ENCODE measurements at regions not wholly inside any gene's neighbourhood (a gene's known extent, or its start where the extent isn't known, plus 50 kb on each side); places are given as distances from the start of the nearest gene placed in this dataset.
"Not testable (repeated sequence)": the region's sequence is repeated elsewhere in the genome, so short reads cannot be mapped to it uniquely, and the experiment has no call there.

GRCh38 chr12:115294453-115295133 is 610.6 kb upstream of the TBX3 start:
- DNase-seq, result no peak

DNA sequence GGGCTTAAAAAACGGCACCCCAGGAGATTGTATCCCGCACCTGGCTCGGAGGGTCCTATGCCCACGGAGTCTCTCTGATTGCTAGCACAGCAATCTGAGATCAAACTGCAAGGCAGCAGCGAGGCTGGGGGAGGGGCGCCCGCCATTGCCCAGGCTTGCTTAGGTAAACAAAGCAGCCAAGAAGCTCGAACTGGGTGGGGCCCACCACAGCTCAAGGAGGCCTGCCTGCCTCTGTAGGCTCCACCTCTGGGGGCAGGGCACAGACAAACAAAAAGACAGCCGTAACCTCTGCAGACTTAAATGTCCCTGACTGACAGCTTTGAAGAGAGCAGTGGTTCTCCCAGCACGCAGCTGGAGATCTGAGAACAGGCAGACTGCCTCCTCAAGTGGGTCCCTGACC is 601.5 kb upstream of the TBX3 start:
- DNase-seq, result not testable (repeated sequence)

GRCh38 chr12:115273456-115273855 is 589.5 kb upstream of the TBX3 start:
- no peak for DNase-seq

DNA sequence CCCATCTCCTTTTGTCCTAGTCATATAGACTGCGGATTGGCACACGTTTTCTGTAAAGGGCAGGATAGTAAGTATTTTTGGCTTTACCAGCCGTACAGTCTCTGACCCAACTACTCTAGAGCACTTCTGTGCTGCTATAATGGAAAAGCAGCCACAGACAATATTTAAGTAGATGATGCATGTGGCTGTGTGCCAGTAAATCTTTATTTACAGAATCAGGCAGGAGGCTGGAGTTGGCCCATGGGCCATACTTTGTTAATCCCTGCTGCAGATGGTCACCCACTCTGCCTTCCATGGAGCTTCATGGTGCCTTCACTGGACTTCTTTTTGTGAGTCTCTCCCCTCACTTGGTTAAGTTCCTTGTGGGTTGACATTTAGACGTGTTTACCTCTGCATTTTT is 584.5 kb upstream of the TBX3 start:
- no peak for DNase-seq

DNA sequence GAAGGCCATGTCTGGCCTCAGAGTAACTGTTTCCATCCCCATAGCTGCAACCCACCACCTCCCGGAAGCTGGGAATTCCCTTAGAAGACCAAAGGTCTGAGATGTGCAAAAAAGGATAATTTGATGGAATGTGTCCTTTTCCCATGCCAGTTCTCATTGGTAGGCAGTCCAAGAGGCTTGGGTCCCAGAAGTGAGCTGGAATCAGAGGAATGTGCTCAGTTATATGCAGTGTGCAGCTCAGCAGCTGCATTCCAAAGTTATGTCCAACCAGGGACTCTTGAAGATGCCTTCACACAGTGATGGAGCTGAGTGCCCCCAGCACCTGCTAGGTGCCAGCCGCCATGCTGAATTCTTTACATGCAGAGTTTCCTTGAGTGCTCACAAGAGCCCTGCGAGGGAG is 583.9 kb upstream of the TBX3 start:
- no peak for DNase-seq

DNA sequence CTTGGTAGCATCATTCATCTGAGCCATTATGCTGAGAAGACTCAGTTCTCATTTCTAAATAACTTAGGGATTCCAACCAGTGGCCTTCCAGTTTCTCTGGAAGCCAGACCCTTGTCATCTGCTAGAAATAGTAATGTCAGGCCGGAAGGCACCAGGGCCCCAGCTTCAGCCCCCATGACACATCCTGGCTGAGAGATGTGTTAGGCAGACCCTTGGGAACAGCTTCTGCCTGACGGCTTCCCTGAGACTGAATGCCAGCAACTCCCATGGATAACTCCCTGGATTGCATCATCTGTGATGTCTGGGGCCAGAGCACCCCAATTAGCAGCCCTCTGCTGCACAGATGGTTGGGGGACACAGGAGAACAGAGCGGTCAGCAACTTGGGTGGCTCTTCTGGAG is 583.5 kb upstream of the TBX3 start:
- DNase-seq, result no peak

DNA sequence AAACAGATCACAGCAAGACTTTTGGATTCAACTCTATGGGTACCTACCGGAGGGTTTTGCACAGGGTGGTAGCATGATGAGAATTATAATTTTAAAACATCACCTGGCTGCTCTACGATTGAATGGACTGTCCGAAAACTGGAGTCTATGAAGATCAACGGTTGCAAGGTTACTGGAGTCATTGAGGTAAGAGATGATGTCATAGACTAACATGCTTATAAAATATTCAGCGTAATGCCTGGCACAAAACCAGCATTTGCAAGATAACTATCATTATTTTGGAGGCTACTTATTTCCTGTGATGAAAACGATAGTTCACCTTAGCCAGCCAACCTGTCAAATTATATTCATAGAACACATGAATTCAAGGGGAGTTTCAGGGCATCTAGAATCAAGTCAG is 580.6 kb upstream of the TBX3 start:
- no peak for DNase-seq

GRCh38 chr12:115261691-115262398 is 577.9 kb upstream of the TBX3 start:
- no peak for DNase-seq

DNA sequence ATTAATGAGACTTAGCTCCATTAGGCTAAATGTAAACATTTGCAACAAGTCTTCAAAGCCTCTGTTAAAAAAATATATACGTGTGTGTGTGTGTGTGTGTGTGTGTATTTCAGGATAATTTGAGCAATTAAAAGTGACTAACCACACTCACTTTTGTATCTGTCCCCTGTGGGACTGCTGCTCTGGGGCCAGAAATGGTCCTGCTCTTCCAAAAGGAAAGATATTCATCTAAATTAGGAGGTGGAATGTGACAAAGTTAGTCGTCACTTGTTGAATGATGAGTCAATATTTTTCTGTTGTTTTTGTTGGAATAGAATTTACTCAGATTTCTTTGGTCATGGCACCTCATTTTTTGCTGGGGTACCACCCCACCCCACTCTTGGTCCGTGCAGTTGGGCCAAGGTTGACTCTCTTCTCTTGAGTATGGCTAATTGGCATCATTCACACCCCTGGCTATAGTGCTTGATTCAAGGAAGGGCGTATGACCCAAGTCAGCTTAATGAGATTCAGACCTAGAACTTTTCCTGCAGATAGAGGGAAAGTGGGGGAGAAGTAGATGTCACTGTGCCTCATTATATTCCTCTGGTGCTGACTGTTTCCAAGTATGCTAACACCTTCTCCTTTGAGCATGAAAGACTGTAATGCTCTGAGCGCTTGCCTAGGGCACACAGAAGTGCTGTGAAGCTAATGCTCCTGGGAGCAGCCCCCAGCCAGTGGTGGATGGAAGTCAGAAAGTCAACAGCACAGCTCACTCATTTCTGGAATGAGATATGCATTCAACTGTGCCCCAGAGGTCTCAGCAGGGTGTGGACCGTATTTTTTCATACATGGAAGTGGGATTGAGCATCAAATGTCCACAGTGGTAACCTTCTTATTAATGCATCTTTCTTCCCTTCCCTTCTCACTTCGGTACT is 577.0 kb upstream of the TBX3 start:
- no peak for DNase-seq

- DNase-seq, result no peak
These were observed 576.2 kb upstream of the TBX3 start for GRCh38 chr12:115259968-115260747.

DNA sequence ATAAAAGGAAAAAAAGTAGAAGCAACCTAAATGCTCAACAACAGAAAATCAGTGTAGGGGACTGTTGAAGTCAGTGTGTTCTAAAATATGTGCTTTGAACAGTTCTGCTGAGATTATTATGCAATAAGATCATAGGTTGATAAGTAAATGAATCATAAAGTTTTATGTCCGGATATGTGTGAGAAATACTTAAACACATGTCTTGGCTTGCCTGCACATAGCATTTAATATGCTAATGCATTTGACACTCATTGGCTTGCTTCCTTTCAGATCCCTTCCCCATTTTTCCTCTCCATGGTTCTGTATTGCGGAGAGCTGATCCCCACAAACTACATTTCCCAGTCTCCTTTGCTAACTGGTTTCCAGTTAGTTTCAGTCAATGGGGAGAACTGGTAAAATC is 573.8 kb upstream of the TBX3 start:
- no peak for DNase-seq

- no peak for DNase-seq
These were observed 572.0 kb upstream of the TBX3 start for GRCh38 chr12:115255962-115256361.

GRCh38 chr12:115255257-115255656 is 571.3 kb upstream of the TBX3 start:
- DNase-seq, result no peak

GRCh38 chr12:115253049-115253448 is 569.1 kb upstream of the TBX3 start:
- no peak for DNase-seq

GRCh38 chr12:115251727-115252126 is 567.8 kb upstream of the TBX3 start:
- DNase-seq, result no peak

- no peak for DNase-seq
These were observed 565.8 kb upstream of the TBX3 start for GRCh38 chr12:115249671-115250278.

GRCh38 chr12:115245020-115245419 is 561.0 kb upstream of the TBX3 start:
- DNase-seq, result no peak

DNA sequence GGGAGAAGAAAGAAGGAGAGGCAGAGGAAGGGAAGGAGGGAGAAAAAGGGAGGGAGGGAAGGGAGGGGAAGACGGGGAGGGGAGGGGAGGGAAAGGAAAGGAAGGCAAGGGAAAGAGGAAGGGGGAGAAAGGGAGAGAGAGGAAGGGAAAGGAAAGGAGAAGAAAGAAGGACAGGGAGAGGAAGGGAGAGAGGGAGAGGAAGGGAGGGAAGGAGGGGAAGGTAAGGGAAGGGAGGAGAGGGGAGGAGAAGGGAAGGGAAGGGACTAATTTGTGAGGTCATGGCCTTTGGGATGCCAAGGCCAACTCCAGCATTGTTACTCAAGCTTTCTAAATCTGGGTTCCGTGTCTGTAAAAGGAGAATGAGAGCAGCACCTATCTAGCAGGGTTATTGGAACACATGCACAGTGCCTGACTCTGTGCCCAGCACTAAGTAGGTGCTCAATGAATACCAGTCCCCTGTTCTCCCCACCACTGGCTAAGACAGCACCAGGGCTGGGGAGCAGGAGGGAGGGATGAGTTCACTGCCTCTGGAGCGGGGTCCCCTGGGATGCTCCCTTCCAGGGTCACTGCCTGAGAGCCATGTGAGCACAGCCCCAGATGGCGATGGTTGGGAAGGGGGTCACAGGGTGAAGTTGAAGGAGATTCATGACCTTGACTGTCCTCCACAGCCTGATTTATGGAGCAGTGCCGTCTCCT is 560.1 kb upstream of the TBX3 start:
- DNase-seq, result no peak

DNA sequence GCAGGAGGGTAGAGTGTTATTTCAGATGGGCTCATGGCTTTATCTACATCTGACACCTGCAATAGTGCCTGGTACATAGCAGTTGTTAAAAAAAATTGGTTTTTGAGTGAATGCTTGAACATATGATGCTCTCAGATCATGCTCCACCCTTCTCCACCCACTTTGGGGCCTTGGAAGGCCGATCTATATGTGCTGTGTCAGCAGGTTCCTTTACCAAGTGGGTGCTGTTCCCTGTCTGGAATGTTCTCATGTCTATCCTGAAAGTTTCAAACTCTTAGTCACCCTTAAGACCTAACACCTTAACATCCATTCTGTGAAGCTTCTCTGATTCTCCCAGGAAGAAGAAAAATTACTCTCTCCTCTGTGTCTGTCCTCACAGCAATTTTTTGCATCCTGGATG is 556.3 kb upstream of the TBX3 start:
- no peak for DNase-seq

- DNase-seq, result no peak
These were observed 551.9 kb upstream of the TBX3 start for GRCh38 chr12:115235880-115236279.

DNA sequence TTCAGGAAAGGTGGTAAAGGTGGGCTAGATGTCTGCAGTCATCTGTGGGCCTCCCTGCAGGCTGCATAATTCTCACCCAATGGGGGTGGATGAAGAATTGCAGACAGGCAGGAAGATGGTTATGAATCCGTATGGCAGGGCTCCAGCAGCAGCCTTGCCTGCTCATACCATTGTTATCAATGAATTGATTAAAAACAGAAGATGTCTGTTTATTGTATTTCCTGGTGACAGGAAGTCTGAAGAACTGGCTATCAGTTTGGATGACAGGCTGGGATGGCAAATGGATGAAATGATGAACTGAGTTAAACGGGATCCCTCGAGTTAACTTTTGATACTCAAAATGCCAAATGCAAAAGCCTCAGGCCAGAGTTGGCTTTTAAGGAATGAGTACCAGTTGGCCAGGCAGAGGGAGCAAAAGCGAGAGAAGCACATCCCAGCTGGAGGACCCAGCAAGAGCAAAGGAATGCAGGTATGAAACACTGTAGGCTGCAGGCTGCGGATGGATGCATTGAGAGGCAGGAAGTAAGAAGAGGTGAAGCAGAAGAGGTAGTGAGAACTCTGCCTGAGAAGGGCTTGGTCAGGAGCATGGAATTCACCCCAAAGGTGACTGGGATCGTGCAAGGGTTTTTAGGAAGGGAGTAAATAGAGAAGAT is 550.0 kb upstream of the TBX3 start:
- no peak for DNase-seq

All from CD4-positive, alpha-beta T cell treated with Interferon alpha-2 for 1 hour (primary cell).